Heart left ventricle (tissue), 16 donors: ENCODE measurements at regions not wholly inside any gene's neighbourhood (a gene's known extent, or its start where the extent isn't known, plus 50 kb on each side); places are given as distances from the start of the nearest gene placed in this dataset.

Experiments
- ATAC-seq, 4 donors: fragments of 200-7000 bp; cut with Tn5 transposase; one replicate each; pipeline ENCODE4 v1.9.1; 2020 to 2022; ENCODE audit warnings: moderate library complexity in 4 of 4, mild to moderate bottlenecking in 3 of 4, moderate number of reproducible peaks in 1 of 4
- DNase-seq, 5 donors: peaks; one replicate each; pipeline ENCODE4 v3.0.0-alpha.2; 2020
- H3K27ac ChIP-seq, 12 donors: fragments of 200-600 bp; sonication (generic) in 4 of 12; one replicate each; pipeline versions ENCODE4 v1.5.0 to v1.8.0; 2016 to 2022; ENCODE audit warnings: mild to moderate bottlenecking in 2 of 12
- H3K27me3 ChIP-seq, 9 donors: fragments of 200-600 bp; sonication (generic) in 2 of 9; one replicate each; pipeline versions ENCODE4 v1.5.1 to v1.8.0; 2016 to 2022; ENCODE audit warnings: mild to moderate bottlenecking in 3 of 9
- H3K36me3 ChIP-seq, 9 donors: fragments of 200-600 bp; sonication (generic) in 2 of 9; one replicate each; pipeline versions ENCODE4 v1.5.0 to v1.8.0; 2018 to 2022; ENCODE audit warnings: mild to moderate bottlenecking in 2 of 9
- H3K4me1 ChIP-seq, 12 donors: fragments of 200-600 bp; sonication (generic) in 4 of 12; one replicate each; pipeline versions ENCODE4 v1.5.0 to v1.8.0; 2016 to 2022; ENCODE audit warnings: mild to moderate bottlenecking in 3 of 12
- H3K4me3 ChIP-seq, 12 donors: fragments of 200-600 bp; sonication (generic) in 4 of 12; one replicate each; pipeline versions ENCODE4 v1.5.0 to v1.8.0; 2017 to 2022; ENCODE audit warnings: mild to moderate bottlenecking in 9 of 12, moderate library complexity in 4 of 12
- H3K9me3 ChIP-seq, 12 donors: fragments of 200-600 bp; sonication (generic) in 4 of 12; one replicate each; pipeline versions ENCODE4 v1.5.0 to v1.8.0; 2016 to 2022; ENCODE audit warnings: mild to moderate bottlenecking in 1 of 12
- CTCF ChIP-seq, 12 donors: fragments of 200-600 bp; sonication (generic) in 4 of 12; IDR thresholded peaks; one replicate each; pipeline versions ENCODE4 v1.5.0 to v1.8.0; 2018 to 2022; ENCODE audit warnings: antibody characterized with exemption in 12 of 12, mild to moderate bottlenecking in 5 of 12
- POLR2A ChIP-seq, 2 donors: fragments of 450-650 bp; IDR thresholded peaks; one replicate each; pipeline ENCODE4 v1.6.1; 2017; ENCODE audit warnings: antibody characterized with exemption in 2 of 2, mild to moderate bottlenecking in 2 of 2, moderate library complexity in 2 of 2
- WGBS, 4 donors: extraction: QIAGEN DNeasy Blood & Tissue Kit in 2 of 4; methylation state at CpG; one replicate each; pipeline versions ENCODE4 v1.1.5 to v1.1.7; 2013 to 2018; 5-methylcytosine and 5-hydroxymethylcytosine counted together
- intact Hi-C, 10 donors: fragments of 100-400 bp; cut with DNase I; formaldehyde crosslinking; loops; one replicate each; pipeline versions ENCODE4 v1.11.1 to v1.14.2; 2022
- donor health status: ischemic (EF 13 %, LVEDD 7.1; RV severe dilation, severe dysfunction).
- donor health status: healthy with polysubstance abuse.
- donor health status: DM: no; HTN: yes; CAD: no.
- donor health status: DM: no; HTN: no; CAD: no.
- donor health status: ischemic (EF 25% LVEDD 6.9; RV normal size, moderate dysfunction).
- donor health status: ischemic (EF 25% LVEDD 5.7; RV mildly dilated, moderate dysfunction).
- donor health status: healthy.
- donor health status: DM: yes; HTN: yes; CAD: no.
- donor health status: ischemic (EF 35%, LVEDD 5.7; RV mildly dilated, moderate dysfunction).
- donor health status: nonischemic (EF 11% LVEDD 7.7; RV severe dilation, severe dysfunction).
- donor health status: DM: yes; HTN: yes; CAD: no.
- donor health status: PGD.
- donor health status: ischemic (EF 29% LVEDD 5.4; RV normal size, mild dysfunction).
- donor health status: nonischemic (EF 23%, LVEDD 6.1; RV moderate dilation, normal function).

- DNase-seq (no peak), ATAC-seq (no peak)
- H3K27ac ChIP-seq, result no peak overlapping the region
- H3K36me3 ChIP-seq, result no peaks in the 10 kb centered on the region
- H3K4me1 ChIP-seq, result no peaks in the 10 kb centered on the region
- WGBS, 4 donors, result 70 to 86% (median 83%) methylated on average over 1 of the region's 1 CpG
- intact Hi-C loops, result no loop called here
- H3K4me3 ChIP-seq, result no peak overlapping the region
- no peaks in the 10 kb centered on the region for H3K27me3 ChIP-seq
- TF ChIP-seq CTCF (IDR thresholded peaks at IDR 0.05) (no peak), POLR2A (IDR thresholded peaks at IDR 0.05) (no peak)
- peaks cover 0 to 10% (median 0%) of the 10 kb centered on the region in 12 donors for H3K9me3 ChIP-seq
These were observed 515.4 kb upstream of the IL12A start for GRCh38 chr3:159473206-159473605.

GRCh38 chr3:159480046-159480445 is 508.6 kb upstream of the IL12A start:
- no peak for ATAC-seq
- no peak overlapping the region for H3K27ac ChIP-seq
- peaks cover 0 to 14% (median 0%) of the 10 kb centered on the region in 12 donors for H3K9me3 ChIP-seq
- no peaks in the 10 kb centered on the region for H3K36me3 ChIP-seq
- TF ChIP-seq CTCF (IDR thresholded peaks at IDR 0.05) (no peak), POLR2A (IDR thresholded peaks at IDR 0.05) (no peak)
- no peaks in the 10 kb centered on the region for H3K4me1 ChIP-seq
- no peaks in the 10 kb centered on the region for H3K27me3 ChIP-seq
- no peak overlapping the region for H3K4me3 ChIP-seq
- no peak for DNase-seq
- intact Hi-C loops, result no loop called here

DNA sequence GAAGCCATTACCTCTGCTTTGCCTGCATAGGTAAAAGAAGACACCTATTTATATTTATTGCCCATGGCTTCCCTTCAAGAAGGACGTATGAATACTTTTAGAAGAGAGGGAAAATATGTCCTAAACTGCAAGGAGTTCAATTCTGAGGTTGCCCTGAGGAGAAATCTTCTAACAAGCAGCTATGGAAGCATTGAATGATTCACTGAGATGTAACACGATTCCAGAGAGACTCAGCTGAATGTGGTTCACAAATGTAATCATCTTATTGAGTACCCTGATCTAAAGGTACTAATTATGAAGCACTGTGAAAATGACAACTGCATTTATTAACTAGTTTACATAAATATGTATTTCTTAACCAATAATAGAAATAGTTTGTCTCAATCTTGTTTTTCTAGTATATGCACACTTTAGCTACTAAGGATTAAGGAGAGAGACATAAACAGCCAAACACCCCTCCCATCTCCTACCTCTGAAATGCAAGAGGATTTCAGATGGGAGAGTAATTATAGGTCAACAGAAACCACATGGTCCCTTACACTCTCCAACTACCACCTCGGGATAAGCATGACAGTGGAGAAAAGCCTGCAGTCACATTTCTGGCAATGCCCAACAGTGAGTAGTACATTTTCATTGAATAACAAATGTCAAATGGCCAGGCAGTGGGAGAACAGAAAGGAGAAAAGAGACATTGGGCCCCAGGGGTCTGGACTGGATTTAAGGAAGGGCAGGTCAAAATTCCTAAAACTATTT is 506.2 kb upstream of the IL12A start:
- 54 to 55% (median 55%) methylated on average over 3 of the region's 3 CpGs for WGBS, 4 donors
- Histone ChIP-seq H3K4me3 (no peak overlapping the region), H3K27ac (no peak overlapping the region), H3K4me1 (no peaks in the 10 kb centered on the region), H3K9me3 (peaks cover 0 to 21% (median 5%) of the 10 kb centered on the region in 12 donors), H3K36me3 (no peaks in the 10 kb centered on the region), H3K27me3 (no peaks in the 10 kb centered on the region)
- intact Hi-C loops, result no loop called here
- ATAC-seq, result no peak
- no peak for DNase-seq
- TF ChIP-seq POLR2A (IDR thresholded peaks at IDR 0.05) (no peak), CTCF (IDR thresholded peaks at IDR 0.05) (no peak)

DNA sequence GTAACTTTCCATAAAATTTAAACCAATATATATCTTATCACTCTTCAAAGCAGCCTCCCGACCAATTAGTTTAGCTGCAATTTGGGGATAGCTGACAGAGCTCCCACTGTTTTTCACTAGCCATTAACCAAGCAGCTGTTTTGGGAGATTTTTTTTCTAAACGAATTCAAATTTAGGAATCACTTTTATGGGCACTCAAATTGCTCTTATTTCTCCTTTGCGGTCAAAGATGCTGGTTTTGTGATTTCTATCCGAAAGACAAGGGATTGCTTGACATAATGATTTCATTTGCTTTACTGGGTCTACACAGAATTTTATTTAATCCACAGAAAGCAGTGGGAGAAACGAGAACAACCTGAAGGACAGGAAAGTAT is 505.7 kb upstream of the IL12A start:
- WGBS, 4 donors, result 65 to 70% (median 69%) methylated on average over 5 of the region's 5 CpGs
- ATAC-seq, result no peak
- Histone ChIP-seq H3K36me3 (no peaks in the 10 kb centered on the region), H3K27ac (no peak overlapping the region), H3K9me3 (peaks cover 0 to 19% (median 5%) of the 10 kb centered on the region in 12 donors), H3K4me1 (no peaks in the 10 kb centered on the region), H3K4me3 (no peak overlapping the region), H3K27me3 (no peaks in the 10 kb centered on the region)
- TF ChIP-seq POLR2A (IDR thresholded peaks at IDR 0.05) (no peak), CTCF (IDR thresholded peaks at IDR 0.05) (no peak)
- intact Hi-C loops, result no loop called here
- DNase-seq, result no peak
